ENCODE measurements at regions not wholly inside any gene's neighbourhood (a gene's known extent, or its start where the extent isn't known, plus 50 kb on each side); places are given as distances from the start of the nearest gene placed in this dataset.

- Histone ChIP-seq H3K23ac (ENCODE audit: insufficient read length, low read depth, low read length) (no peak overlapping the region), H2BK12ac (ENCODE audit: insufficient read length, low read depth, low read length) (no peak overlapping the region), H3T11ph (ENCODE audit: low read length) (no peak overlapping the region), H3K79me1 (ENCODE audit: insufficient read depth, low read depth, low read length, poor library complexity, severe bottlenecking) (no peaks in the 10 kb centered on the region), H3K27me3 (ENCODE audit: insufficient read depth, low read length) (no peaks in the 10 kb centered on the region), H3K23me2 (ENCODE audit: insufficient read length, low read depth, low read length, poor library complexity, severe bottlenecking) (no peaks in the 10 kb centered on the region), H4K5ac (ENCODE audit: insufficient read length, low read depth, low read length) (no peak overlapping the region), H2AK5ac (ENCODE audit: insufficient read length, low read length) (no peak overlapping the region), H4K91ac (ENCODE audit: insufficient read length, low read depth, low read length) (no peak overlapping the region), H3K79me2 (ENCODE audit: insufficient read depth, low read length) (no peaks in the 10 kb centered on the region), H3K4me2 (ENCODE audit: insufficient read depth, insufficient read length, low read length) (no peak overlapping the region), H2BK5ac (ENCODE audit: insufficient read length, low read length) (no peak overlapping the region), H3K27ac (ENCODE audit: insufficient read length, low read depth, low read length) (no peak overlapping the region), H2BK120ac (ENCODE audit: low read depth, low read length, poor library complexity, severe bottlenecking) (no peak overlapping the region), H2AFZ (ENCODE audit: low read length) (no peak overlapping the region), H2BK15ac (ENCODE audit: low read depth, low read length) (no peak overlapping the region), H2BK20ac (ENCODE audit: low read depth, low read length, poor library complexity, severe bottlenecking) (no peak overlapping the region), H3K9me3 (ENCODE audit: control insufficient read depth, low read depth, low read length) (no peaks in the 10 kb centered on the region), H4K20me1 (ENCODE audit: control insufficient read depth, insufficient read depth, insufficient read length) (no peaks in the 10 kb centered on the region), H4K8ac (replicated peaks; ENCODE audit: insufficient read length, low read depth, low read length) (no peak overlapping the region), H3K18ac (ENCODE audit: insufficient read length, low read depth, low read length) (no peak overlapping the region), H3K4ac (ENCODE audit: low read depth, low read length) (no peak overlapping the region), H3K4me1 (ENCODE audit: insufficient read depth, low read length) (no peaks in the 10 kb centered on the region), H3K14ac (ENCODE audit: insufficient read depth, low read length) (no peak overlapping the region), H3K56ac (ENCODE audit: insufficient read length, low read depth, low read length) (no peak overlapping the region), H3K9ac (ENCODE audit: extremely low read depth, insufficient read length, low read length) (no peak overlapping the region)
- H3K27ac Mint-ChIP-seq = no peak overlapping the region
- peaks cover 2 to 7% of the 10 kb centered on the region in 2 experiments for H3K4me1 Mint-ChIP-seq
- no peak overlapping the region for H3K4me3 Mint-ChIP-seq
- WGBS (ENCODE audit: extremely low coverage, insufficient read length, low lambda C conversion rate) = no CpG with 5 or more reads among the region's 9 CpGs
- no peaks in the 10 kb centered on the region for H3K36me3 Mint-ChIP-seq (ENCODE audit: insufficient read depth in 1 of 3, low read depth in 3 of 3)
- DNase-seq = no peak
- H3K9me3 Mint-ChIP-seq = peaks cover 0 to 2% of the 10 kb centered on the region in 2 experiments; a peak in 2 of 5 replicates
- TF ChIP-seq CTCF (conservative IDR thresholded peaks at IDR 0.05) = no peak
- H3K27me3 Mint-ChIP-seq (ENCODE audit: low read depth) = peaks cover 9% of the 10 kb centered on the region
Measured at GRCh38 chr21:36641886-36642285, 57.0 kb upstream of the SIM2 start.
